GM21515 (cell line): ENCODE measurements at regions not wholly inside any gene's neighbourhood (a gene's known extent, or its start where the extent isn't known, plus 50 kb on each side); places are given as distances from the start of the nearest gene placed in this dataset.

Experiments used
- ATAC-seq: cut with Tn5 transposase; IDR thresholded peaks from one replicate; pipeline ENCODE4 v1.9.1; 2021; ENCODE audit not compliant: unreplicated experiment

DNA sequence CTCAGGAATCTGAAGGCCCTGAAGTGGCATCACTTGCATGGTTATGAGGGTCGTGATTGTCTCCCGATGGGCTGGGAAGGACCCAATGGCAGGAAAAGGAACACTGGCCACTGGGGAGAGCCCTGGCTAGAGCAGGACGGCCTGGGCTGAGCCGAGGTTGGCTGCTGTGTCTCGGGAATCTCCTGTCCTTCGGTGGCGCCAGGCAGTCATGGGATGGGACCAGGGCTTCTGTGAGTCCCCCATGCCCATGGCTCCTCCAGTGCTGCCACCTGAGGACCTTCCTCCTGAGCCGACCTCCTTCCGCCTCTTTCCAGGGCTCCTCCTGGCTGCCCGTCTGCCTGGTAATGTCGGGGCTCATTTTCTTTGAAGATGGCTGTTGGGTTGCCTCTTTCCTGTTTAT is 1394.0 kb downstream of the BRD1 start:
- no peak for ATAC-seq

DNA sequence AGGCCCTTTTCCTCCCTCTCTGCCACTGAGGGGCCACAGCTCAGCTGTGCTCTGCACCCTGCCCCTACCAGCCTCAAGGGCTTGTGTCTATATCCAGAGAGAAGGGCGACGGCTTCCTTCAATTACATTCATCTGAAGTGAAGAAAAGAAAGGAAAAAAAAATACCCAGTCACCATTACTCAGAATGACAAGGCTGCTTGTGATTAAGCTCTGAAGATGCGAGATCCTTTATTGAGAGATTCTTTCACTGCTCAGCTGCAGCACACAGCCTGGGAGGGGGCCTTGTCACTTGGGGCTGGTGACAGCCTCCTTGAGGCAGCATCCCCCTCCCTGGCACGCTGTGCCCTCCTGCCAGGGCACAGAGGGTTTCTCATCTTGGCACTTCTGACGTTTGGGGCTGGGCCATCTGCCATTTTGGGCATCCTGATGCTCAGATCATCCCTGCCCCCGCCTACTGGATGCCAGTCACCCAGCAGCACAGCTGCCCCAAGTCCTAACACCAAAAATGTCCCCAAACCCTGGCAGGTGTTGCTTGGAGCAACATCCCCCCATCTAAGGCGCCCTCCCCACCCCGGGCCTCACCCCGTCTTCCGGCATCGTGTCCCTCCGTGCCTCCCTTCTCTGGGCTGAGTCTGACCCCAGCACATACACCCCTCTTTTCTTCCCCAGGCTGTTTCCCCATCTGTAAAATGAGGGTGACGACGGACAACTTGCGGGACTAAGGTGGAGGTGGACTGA is 1394.7 kb downstream of the BRD1 start:
- no peak for ATAC-seq

DNA sequence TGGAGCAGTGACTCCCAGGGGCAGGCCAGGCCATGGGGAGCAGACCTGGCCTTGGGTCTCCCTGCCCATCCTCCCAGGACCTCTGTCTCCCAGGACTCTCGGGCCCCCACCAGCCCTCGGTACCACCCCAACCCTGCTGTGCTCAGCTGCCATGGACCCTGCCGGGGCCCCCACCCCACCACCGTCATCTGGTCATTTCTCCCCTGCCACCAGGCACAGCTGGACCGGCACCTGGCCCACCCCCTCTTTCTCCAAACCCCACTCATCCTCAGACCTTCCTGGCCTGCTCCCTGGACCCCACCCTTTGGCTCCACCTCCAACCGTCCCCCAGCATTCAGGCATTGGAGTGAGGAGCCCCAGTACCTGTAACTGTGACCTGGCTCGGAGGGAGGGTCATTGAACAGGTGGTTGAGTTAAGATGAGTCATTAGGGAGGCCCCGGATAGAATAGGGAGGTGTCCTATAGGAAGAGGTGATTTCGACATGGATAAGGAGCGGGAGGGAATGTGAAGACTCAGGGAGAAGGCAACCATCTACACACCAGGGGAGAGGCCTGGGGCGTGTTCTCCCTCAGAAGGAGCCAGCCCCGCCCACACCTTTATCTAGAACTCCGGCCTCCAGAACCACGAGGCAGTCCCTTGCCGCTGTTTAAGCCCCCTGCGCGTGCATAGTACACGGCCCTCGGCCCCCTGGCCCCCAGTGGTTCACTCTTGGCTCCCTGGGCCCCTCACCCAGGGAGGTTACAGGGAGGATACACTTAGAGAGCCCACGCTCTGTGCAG is 1395.9 kb downstream of the BRD1 start:
- ATAC-seq, result no peak

DNA sequence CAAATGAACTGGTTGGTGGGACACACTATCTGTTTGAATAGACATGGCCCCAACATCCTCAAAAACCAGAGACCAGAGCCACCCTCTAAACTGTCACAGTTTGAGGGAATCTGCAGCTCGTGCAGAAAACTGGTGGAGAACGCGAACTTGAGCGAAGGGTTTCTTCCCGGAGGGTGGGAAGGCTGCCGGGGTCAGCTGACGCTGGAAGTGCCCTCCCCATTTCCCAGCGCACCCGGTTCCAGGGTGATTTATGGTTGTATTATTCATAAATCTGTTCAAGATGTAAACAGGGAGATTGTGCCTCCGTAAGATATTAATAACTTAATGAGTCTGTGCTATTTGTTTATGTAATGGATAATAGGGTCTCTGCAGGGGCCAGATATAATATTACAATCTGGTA is 1396.7 kb downstream of the BRD1 start:
- ATAC-seq, result no peak

DNA sequence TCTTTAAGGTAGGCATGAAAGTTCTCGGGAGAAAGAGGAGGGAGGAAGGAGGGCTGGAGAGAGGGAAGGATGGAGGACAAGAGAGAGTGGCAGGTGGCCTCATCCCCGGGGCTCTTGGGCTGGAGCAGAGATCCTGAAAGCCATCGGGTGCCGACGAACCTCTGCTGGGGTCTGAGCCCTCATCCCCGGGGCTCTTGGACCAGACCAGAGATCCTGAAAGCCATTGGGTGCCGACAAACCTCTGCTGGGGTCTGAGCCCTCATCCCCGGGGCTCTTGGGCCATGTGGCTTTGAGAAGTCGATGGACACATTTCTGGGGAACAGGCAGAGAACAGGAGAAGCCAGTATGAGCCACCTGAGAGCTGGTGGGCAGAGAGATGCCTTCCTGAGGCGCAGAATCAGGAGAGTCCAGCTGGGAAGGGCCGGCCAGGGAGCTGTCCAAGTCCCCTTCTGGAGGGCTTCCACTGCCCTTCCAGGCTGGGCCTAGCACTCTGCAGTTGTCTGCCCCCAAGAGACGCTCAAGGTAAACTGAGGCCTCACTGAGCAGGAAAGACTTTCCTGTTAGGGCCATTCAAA is 1398.1 kb downstream of the BRD1 start:
- no peak for ATAC-seq

DNA sequence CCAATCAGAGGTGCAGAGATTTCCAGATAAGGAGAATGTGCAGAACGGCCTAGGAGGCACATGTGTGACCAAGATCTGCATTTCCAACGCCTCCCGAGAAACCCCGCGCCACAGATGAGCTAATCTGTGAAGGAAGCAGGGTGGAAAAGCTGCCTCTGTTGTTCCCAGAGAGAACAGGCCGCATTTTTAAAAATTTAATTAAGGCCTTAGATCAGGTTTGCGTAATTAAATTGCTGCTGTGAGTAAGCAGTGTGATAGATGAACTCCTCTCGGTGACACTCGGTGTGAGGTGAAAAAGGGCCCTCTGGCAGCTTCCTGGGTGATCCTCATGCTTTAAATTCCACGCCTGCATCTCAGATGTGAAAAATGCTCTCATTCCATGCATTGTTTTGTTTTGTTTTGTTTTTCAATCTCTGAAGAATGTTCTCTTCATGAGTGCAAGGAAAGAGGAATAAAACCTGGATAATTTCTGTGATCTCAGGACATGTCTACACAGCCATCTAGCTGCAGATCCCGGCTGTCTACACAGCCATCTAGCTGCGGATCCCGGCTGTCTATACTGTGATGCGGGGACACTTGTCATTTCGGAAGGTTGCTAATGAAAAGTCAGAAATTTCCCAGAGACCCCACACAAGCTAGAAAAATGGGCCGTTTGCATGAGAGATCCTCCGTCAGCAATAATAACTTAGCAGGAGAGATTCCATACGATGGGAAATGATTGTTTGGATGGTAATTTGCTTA is 1398.9 kb downstream of the BRD1 start:
- no peak for ATAC-seq

DNA sequence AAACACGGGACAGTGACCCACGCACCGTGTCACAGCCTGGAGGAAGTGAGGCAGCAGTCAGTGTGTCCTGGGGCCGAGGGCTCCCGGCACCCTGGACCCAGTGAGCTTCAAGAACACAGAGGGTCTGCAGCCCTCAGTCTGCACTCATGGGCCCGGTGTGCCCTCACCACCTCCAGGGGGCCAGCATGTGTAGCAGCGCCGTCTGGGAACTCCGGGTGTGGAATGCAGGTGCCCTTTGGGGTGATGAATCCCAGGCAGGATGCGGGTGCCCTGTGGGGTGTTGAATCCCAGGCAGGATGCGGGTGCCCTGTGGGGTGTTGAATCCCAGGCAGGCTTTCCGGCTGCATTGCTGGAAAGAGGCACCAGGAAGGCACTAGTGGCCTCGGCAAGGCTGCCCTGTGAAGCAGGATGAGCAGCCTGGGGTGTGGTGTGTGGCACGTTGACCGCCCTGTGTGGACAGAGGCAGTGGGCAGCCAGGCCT is 1399.9 kb downstream of the BRD1 start:
- ATAC-seq, result no peak

DNA sequence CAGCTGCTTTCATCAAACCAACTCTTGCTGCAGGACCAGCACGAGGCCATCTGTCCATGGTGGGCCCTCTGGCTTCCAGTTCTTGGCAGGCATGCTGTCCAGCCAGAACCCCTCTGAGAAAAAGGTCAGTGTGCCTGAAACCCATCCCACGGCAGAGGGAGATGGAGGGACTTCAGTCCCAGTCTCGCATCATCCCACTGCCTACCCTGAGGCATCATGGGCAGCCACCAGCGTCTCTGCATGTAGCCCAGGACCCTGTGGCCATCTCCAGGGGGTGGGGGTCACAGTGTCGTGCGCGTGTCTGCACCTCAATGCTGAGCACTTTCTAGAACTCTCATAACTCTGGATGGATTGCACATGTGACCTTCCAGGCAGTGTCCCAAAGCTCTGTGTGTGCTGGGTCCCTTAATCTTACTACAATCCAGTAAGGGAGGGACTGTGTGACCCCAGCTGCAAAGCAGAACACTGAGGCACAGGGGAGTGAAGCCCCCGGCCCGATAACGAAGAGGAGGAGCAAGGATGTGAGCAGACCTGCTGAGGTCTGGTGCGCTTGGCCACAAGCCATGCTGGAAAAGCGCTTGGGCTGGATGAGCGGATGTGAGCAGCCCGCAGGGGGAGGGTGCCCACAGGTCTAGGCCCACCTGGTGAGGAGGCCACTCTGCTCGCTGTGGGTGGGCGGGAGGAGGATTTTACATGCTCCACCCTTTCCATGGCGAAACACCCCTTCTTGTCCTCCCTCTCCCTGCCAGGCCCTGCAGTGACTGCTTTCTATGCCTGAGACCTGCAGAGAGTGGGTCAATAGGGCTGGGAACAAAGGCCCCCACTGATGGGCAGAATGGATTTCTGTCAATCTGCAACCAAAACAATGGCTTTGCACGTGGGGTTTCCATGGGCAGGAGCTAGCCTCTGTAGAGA is 1401.0 kb downstream of the BRD1 start:
- no peak for ATAC-seq

DNA sequence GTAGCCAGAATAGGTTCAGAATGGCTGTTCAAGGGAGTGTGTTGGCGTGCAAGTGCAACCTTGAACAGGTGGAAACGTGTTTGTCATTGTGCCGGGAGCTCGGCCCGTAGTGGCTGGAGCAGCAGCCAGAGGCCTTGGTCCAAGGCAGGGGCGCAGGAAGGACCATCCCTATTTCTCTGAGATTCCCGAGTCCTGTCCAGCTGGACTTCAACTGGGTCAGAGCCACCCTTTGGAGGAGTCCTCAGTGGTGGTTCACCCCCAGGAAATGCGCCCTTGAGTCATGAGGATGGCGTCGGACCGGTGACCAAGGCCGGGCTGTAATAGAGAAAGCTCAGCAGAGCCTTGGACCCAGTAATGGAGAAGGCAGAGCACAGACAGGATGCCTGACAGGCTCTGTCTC is 1402.0 kb downstream of the BRD1 start:
- ATAC-seq, result no peak

DNA sequence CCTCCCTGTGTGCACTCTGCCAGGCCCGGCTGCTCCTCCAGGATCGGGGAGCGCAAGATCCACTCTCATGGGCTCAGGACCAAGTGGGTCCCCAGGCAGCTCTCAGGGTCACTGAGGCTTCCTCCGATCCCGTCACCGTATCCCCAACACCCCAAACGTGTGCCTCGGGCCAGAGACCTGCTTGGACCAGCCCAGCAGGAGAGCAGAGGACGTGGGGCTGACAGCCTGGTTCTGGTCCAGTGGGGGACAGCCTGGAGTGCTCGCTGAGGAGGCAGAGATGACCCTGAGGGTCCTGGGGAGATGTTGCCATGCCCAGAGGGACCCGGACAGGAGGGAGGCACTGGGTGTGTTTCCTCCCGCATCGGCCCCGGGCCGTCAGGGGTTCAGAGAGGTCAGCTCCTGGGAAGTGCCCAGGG is 1402.6 kb downstream of the BRD1 start:
- no peak for ATAC-seq

DNA sequence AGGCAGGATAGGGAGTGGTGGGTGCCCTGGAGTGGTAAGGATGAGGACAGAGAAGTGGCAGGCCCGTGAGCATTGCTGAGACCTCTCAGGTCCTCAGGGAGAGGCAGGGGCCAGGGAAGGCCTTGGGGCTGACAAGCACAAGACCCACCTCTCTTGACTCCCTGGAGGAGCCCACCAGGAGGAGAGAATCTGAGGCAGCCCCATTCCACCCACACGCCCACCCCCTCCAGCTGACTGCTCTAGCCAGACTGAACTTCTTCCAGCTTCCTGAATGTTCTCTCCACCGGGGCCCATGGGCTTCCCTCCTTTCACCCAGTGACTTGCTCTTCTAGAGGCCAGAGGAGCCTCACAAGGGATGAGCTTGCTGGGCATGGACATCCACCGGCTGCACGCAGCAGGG is 1403.0 kb downstream of the BRD1 start:
- ATAC-seq, result no peak

DNA sequence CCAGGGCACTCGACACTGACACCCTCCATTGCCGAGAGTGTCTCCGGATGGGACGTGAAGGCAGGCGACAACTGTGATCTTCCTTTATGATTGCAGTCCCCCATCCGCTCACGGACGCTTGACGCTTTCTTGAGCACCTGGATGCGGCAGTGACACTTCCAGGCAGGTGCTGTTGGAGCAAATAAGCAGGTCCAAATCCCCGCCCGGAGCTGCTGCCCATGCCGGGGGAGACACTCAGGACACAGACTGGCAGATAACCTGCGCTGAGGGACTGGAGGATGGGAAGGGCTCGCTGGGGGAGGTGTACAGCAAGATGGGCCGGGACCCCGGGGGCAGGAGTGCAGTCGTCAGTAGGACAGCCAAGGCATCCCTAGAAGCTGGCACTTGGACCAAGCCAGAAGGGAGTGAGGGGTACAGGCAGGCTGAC is 1403.5 kb downstream of the BRD1 start:
- no peak for ATAC-seq

DNA sequence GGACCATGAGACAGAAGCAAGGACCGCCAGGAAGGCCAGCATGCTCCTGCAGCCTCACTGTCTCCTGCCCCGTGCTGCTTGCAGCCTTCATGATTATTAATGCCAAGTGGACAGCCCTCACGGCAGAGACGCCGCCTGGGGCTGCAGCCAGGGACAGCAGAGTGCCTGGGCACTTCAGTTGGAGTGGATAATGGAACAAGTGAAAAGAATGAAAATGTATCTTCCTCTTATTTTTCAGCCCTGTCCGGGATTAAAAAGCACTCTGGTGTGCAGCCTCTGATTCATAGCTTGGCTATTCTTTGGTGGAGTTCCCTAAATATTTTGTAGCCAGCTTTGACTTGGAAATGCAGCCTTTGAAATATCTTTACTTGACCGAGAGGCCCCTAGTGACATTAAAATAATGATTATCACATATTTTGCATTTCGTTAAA is 1404.2 kb downstream of the BRD1 start:
- no peak for ATAC-seq

DNA sequence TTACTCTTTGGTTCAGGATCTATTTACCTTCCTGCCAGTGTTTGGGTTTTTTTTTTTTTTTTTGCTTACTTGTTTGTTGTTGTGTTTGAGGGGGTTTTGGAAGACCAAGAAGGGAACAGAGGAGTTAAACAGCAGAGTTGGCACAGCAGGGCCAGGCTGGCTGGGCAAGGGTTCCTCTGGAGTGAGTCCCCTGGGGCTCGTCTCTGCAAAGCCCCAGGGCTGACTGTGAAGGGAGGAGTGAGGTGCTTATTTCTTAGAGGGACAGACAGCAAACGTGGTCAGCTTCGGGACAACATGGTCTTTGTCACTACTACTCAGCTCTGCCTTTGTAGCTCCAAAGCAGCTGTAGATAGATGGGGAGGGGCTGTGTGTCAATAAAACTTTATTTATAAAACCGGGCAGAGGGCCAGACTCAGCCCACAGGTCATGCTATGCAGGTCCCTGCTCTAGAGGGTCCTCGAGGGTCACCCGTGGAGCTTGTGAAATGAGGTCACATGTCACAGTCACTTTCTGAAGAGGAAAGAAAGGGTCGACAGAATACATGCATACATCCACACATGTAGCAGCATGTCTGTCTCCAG is 1404.7 kb downstream of the BRD1 start:
- no peak for ATAC-seq

DNA sequence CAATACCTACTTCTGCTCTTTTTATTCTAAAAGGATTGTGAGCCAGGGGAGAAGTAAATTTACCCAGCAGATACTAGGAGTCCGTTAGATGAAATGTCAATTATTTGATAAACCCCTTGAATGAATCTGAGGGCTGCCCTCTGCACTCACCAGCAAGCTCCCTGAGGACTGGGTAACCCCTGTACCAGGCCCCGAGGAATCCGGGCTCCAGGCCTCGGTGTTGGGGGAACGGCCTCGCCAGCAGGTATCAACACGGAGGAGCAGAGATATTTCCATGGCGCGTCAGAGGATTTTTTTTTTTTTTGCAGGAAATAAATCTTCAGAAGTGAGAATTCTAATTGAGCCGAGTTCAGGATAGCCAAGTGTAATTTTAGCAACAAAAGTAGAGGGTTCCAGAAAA is 1408.8 kb downstream of the BRD1 start:
- ATAC-seq, result no peak

DNA sequence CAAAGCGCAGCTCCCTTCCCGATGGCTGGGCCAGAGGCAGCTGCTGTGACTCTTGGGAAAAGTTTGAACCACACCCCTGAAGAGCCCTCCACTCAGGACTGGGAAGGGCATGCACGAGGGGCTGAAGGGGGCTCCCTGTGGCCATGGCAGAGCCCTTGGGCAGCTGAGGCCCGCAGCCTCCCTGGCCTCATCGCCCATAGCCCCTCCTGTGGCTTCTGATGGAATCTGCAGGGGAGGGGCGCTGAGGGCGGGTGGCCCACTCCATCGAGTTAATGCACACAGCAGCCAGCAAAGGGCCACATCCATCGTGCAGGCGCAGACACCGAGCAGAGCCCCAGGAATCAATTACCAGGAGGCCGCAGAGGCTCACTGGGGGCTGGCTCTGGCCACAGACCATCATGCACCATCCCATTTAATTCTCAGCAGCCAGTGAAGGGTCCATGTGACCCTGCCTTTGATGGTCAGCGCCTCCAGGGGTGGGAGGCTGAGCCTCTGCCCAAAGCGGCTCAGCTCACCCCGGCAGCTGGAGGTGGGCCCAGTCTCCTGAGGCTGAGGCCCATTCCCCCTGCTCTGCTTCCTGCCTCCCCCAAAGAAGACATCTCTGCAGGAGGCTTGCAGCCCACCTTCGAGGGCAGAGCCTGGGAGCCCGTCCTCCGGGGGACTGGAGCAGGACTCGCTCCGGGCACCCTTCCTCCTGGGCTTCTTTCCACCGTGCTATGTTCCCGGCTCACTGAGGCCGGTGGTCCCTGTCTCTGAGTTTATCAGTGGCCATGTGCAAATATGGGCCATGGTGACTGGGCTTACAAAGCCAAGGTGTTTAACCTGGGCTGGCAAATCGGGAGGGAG is 1410.2 kb downstream of the BRD1 start:
- ATAC-seq, result no peak

DNA sequence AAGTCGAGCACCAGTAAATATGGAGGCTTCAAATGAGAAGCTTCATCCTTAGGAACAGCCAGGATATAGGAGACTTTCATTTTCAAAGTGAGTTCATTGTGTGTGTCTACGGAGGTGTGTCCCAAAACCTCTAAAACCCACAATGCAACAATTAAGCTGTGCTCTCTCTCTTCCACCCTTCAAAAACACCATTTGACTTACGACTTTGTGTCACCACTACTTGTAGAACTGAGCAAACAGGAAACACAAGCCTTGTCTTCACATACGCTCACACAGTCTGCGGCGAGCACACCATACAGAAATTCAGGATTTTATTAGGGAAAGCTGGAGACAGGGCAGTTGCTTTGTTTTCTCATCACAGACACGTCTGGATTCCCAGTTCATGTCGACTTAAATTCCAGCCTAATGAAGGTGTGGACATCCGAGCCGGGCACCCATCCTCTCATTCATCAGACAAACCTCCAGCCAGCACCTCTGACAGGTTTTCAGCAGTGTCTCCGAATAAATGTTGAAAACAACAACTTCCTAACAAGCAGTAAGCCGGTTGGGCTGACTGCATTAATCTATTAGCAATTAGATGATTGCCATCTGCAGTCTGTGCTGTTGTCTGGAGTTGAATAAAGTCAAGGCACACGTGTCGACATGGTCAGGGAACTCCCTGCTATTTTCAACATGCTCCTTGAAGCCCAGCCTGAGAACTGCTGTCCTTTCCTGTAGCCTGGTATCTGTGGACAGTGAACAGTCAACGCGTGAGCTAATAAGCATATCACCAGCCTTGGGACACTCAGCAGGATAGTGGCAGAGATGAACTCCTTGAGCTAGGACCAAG is 1411.1 kb downstream of the BRD1 start:
- ATAC-seq, result no peak

DNA sequence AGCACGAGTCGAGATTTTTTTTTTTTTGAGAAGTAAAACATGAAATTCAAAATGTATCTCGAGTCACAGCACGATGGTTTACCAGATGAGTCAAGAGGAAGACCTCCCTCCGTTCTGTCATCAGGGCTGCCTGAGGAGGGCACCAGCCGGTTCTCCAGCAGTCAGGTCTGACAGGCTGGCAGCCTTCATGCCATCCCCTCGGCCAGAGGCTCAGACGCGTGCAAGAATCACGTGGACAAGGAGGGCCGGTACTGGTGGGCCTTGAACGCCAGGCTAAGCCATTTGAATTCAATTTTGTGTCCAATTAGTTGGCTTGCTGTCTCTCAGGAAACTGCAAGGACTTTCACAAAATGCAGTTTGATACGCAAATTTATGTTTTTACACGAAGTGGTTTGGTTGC is 1412.2 kb downstream of the BRD1 start:
- no peak for ATAC-seq
